Body of pancreas (tissue), 4 donors: ENCODE measurements at regions not wholly inside any gene's neighbourhood (a gene's known extent, or its start where the extent isn't known, plus 50 kb on each side); places are given as distances from the start of the nearest gene placed in this dataset.

ENCODE experiments used
- CTCF ChIP-seq, 7 experiments: fragments of 450-650 bp in 4 of 7; fragments of 200-600 bp in 3 of 7; sonication (generic) in 3 of 7; IDR thresholded peaks; one replicate each; pipeline ENCODE4 v1.5.1; 2016 to 2019; ENCODE audit warnings: antibody characterized with exemption in 7 of 7
- POLR2A ChIP-seq, 3 donors: fragments of 450-650 bp; IDR thresholded peaks; one replicate each; pipeline ENCODE4 v1.6.1; 2016; ENCODE audit warnings: antibody characterized with exemption in 3 of 3, mild to moderate bottlenecking in 2 of 3

- TF ChIP-seq CTCF (IDR thresholded peaks at IDR 0.05) (no peak), POLR2A (IDR thresholded peaks at IDR 0.05) (no peak)
Measured at GRCh38 chr1:166488327-166488726, 321.5 kb upstream of the FAM78B start.
